Colonic mucosa (tissue), 4 donors: ENCODE measurements at regions not wholly inside any gene's neighbourhood (a gene's known extent, or its start where the extent isn't known, plus 50 kb on each side); places are given as distances from the start of the nearest gene placed in this dataset.

Experiments
- DNase-seq: peaks from one replicate; pipeline ENCODE4 v3.0.0-alpha.2; 2020
- H3K27ac ChIP-seq: fragments of 200-600 bp; one replicate; pipeline ENCODE4 v1.8.0; 2021
- H3K27me3 ChIP-seq: fragments of 200-600 bp; one replicate; pipeline ENCODE4 v1.8.0; 2021
- H3K36me3 ChIP-seq: fragments of 200-600 bp; one replicate; pipeline ENCODE4 v1.8.0; 2021
- H3K4me1 ChIP-seq: fragments of 200-600 bp; one replicate; pipeline ENCODE4 v1.8.0; 2021; ENCODE audit warnings: mild to moderate bottlenecking
- H3K4me3 ChIP-seq: fragments of 200-600 bp; one replicate; pipeline ENCODE4 v1.8.0; 2021
- H3K9ac ChIP-seq, 2 donors: one replicate each; pipeline ENCODE4 v1.7.0; 2013; ENCODE audit warnings: control low read depth in 2 of 2, low read depth in 2 of 2, low read length in 2 of 2
- H3K9me3 ChIP-seq: fragments of 200-600 bp; one replicate; pipeline ENCODE4 v1.8.0; 2021
- CTCF ChIP-seq: fragments of 200-600 bp; IDR thresholded peaks from one replicate; pipeline ENCODE4 v1.8.0; 2022; ENCODE audit warnings: antibody characterized with exemption, mild to moderate bottlenecking
- intact Hi-C: fragments of 100-400 bp; cut with DNase I; formaldehyde crosslinking; loops from one replicate; pipeline ENCODE4 v1.14.1; 2022
- donor health status: healthy.
- donor health status: DM: no; HTN: no; CAD: no.
- donor health status: DM: no; HTN: no; CAD: no.

- no peaks in the 10 kb centered on the region for H3K36me3 ChIP-seq
- H3K9ac ChIP-seq = no peak overlapping the region
- no peak for DNase-seq
- TF ChIP-seq CTCF = no peak
- H3K9me3 ChIP-seq = no peaks in the 10 kb centered on the region
- no peak overlapping the region for H3K4me3 ChIP-seq
- H3K27me3 ChIP-seq = no peaks in the 10 kb centered on the region
- no peaks in the 10 kb centered on the region for H3K4me1 ChIP-seq
- H3K27ac ChIP-seq = no peak overlapping the region
- intact Hi-C loops = no loop called here
Measured at GRCh38 chr5:88948746-88949600, 66.0 kb upstream of the MEF2C start.

GRCh38 chr5:88944751-88945531, 62.0 kb upstream of the MEF2C start:
- Histone ChIP-seq H3K27ac (no peak overlapping the region), H3K36me3 (no peaks in the 10 kb centered on the region), H3K9ac (no peak overlapping the region), H3K4me3 (no peak overlapping the region), H3K4me1 (no peaks in the 10 kb centered on the region), H3K27me3 (no peaks in the 10 kb centered on the region), H3K9me3 (no peaks in the 10 kb centered on the region)
- no peak for DNase-seq
- intact Hi-C loops = no loop called here
- TF ChIP-seq CTCF = no peak

GRCh38 chr5:88941581-88941980, 58.6 kb upstream of the MEF2C start:
- Histone ChIP-seq H3K9me3 (no peaks in the 10 kb centered on the region), H3K36me3 (no peaks in the 10 kb centered on the region), H3K9ac (no peak overlapping the region), H3K4me3 (no peak overlapping the region), H3K27me3 (no peaks in the 10 kb centered on the region), H3K4me1 (peaks cover 3% of the 10 kb centered on the region), H3K27ac (no peak overlapping the region)
- intact Hi-C loops = no loop called here
- DNase-seq = no peak
- TF ChIP-seq CTCF = no peak

- no peak for DNase-seq
- Histone ChIP-seq H3K27me3 (no peaks in the 10 kb centered on the region), H3K9ac (no peak overlapping the region), H3K36me3 (no peaks in the 10 kb centered on the region), H3K9me3 (no peaks in the 10 kb centered on the region), H3K4me3 (no peak overlapping the region), H3K4me1 (peaks cover 3% of the 10 kb centered on the region), H3K27ac (no peak overlapping the region)
- intact Hi-C loops = no loop called here
- TF ChIP-seq CTCF = no peak
Measured at GRCh38 chr5:88940713-88941112, 57.7 kb upstream of the MEF2C start.

GRCh38 chr5:88939300-88939699, 56.3 kb upstream of the MEF2C start:
- H3K27ac ChIP-seq = no peak overlapping the region
- intact Hi-C loops = no loop called here
- DNase-seq = no peak
- H3K27me3 ChIP-seq = no peaks in the 10 kb centered on the region
- no peak for TF ChIP-seq CTCF
- peaks cover 3% of the 10 kb centered on the region for H3K4me1 ChIP-seq
- no peak overlapping the region for H3K4me3 ChIP-seq
- H3K9me3 ChIP-seq = no peaks in the 10 kb centered on the region
- H3K36me3 ChIP-seq = no peaks in the 10 kb centered on the region
- no peak overlapping the region for H3K9ac ChIP-seq
